Amygdala (tissue), 56 donors: ENCODE measurements at regions not wholly inside any gene's neighbourhood (a gene's known extent, or its start where the extent isn't known, plus 50 kb on each side); places are given as distances from the start of the nearest gene placed in this dataset.
"Not testable (repeated sequence)": the region's sequence is repeated elsewhere in the genome, so short reads cannot be mapped to it uniquely, and the experiment has no call there.

ENCODE experiments used
- DNase-seq, 56 donors: peaks; one replicate each; lab custom pipeline; 2025; lab: John Stamatoyannopoulos, UW

DNA sequence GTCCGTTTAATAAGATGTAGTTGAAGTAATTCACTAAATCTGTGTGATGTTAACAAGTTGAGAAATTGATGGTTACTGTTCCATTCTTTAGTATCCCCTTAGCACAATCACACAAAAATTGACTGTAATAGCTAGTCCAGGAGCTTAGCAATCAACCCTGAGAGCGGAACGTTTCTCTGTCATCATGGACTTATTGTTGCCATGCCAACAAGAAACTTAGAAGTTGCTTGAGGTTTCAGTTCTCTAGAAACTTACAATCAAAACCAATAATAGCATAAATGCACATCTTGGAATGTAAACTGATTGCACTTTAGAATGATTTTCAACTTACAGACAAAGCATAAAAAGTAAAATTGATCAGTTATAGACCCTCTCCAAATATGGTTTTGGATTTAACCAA, 125.4 kb upstream of the ANKH start:
- no peak for DNase-seq

DNA sequence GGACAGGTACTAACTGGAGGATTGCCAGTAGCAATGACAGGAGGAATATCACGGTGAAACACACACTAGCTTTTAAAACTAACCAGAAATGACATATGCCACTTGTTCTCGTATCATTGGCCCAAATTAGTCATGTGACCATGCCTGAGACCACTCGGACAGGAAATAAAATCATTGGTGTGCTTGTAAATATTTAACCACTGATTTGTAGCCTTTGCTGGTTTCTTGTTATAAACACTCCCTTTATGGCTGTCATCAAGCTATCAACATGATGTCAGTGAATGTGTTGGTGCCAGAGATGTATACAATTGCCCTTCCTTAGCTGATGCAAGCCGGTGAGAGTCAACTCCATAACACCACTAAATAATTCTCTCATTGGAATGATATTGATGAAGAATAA, 123.7 kb upstream of the ANKH start:
- no peak for DNase-seq

DNA sequence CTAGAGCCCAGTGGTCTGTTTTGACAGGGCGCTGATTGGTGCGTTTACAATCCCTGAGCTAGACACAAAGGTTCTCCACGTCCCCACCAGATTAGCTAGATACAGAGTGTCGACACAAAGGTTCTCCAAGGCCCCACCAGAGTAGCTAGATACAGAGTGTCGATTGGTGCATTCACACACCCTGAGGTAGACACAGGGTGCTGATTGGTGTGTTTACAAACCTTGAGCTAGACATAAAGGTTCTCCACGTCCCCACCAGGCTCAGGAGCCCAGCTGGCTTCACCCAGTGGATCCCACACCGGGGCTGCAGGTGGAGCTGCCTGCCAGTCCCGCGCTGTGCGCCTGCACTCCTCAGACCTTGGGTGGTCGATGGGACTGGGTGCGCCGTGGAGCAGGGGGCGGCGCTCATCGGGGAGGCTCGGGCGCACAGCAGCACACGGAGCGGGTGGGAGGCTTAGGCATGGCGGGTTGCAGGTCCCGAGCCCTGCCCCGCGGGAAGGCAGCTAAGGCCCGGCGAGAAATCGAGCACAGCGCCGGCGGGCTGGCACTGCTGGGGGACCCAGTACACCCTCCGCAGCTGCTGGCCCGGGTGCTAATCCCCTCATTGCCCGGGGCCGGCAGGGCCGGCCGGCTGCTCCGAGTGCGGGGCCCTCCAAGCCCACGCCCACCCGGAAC, 122.0 kb upstream of the ANKH start:
- not testable (repeated sequence) for DNase-seq

DNA sequence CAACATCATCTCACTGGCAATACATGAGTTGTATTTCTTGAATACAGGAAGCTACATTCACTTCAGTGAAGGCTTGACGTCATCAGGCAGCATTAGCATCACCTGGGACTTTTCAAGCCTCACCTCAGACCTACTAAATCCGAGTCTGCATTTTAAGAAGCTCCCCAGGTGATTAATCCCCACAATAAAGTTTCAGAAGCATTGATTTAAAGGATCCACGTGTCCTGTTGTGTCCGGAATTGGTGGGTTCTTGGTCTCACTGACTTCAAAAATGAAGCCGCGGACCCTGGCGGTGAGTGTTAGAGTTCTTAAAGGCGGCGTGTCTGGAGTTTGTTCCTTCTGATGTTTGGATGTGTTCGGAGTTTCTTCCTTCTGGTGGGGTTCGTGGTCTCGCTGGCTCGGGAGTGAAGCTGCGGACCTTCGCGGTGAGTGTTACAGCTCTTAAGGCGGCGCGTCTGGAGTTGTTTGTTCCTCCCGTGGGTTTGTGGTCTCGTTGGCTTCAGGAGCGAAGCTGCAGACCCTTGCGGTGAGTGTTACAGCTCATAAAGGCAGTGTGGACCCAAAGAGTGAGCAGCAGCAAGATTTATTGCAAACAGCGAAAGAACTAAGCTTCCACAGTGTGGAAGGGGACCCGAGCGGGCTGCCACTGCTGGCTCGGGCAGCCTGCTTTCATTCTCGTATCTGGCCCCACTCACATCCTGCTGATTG, 121.3 kb upstream of the ANKH start:
- not testable (repeated sequence) for DNase-seq

DNA sequence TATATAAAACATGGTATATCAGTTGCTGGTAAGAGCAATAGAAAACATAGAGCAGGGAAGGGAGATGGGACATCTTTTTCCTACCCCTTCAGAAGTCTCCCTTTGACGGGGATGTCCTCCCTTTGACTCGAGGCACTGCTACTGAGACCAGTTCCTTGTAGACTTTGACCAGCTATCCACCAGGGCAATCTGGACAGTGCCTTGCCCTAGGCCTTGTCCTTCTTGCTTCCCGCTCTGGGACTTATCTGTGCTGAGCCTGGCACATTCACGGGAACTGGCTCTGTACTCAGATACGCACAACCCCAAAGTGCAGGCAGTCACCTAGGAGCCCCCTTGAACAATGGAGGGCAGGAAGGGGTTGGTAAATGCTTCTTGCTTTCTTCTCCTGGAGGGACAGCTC, 116.6 kb upstream of the ANKH start:
- DNase-seq = no peak

GRCh38 chr5:14986413-14986812, 114.8 kb upstream of the ANKH start:
- DNase-seq = no peak

GRCh38 chr5:14983666-14984441, 112.3 kb upstream of the ANKH start:
- no peak for DNase-seq

DNA sequence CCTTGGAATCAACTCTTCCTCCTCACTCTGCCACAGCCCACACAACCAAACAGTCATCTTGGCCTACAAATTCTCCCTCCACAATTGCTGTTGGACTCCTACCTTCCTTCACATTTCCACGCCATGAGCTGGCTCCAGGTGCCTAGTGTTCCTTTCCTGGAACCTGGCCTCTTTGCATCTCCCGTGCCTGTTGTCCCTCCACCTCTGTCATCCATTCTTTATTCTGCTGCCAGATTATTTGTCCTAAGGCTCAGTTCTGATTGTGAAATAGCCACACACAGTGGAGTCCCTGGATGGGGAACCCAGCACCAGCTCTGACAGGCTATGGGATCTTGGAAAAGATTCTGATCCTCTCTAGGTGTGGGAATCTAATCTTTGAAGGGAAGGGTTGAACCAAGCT, 109.1 kb upstream of the ANKH start:
- no peak for DNase-seq

DNA sequence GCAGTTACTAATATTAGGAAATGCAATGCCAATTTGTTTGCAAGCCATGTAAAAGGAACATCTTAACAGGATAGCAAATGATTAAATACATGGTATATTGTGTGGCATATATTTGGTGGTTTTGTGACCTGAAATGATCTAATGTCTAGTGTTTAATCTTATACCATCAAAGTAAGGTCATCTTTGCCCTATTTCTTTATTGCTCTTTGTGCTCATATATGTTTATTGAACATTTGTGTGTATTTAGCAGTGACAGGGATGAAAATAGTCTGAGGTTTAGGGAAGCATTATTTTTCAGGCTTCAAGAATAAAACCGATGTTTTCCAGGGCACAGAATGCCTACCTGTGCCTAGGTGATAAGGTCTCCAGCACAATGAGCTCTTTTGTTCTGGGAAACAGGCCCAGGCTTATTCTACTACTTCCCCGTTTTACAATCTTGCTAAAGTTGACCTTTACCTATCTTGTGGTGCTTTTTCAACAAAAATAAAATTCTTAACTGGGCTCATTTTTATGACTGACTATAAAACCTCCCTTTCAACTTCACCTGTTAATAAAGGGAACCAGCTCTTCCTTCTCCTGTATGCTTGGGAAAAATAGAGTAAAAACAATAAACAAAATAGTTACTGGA, 105.6 kb upstream of the ANKH start:
- DNase-seq = no peak

DNA sequence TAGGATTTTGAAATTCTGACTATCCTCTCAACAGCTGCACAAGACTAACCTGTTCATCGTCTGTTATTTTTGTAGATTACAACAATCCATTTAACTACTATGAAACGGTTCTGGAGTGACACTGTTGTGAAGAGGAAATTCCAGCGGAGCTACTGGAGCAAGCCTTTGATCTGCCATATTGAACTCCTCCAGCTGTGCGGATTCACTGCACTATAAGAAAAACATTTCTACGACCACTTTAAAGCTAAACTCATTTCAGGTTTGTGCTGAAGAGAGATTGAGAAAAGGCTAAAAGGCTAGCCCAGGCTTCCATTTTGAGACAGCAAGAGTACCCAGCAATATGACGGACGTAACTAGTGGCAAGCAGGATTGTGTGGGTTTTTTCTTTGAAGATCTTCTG, 104.9 kb upstream of the ANKH start:
- DNase-seq = no peak

DNA sequence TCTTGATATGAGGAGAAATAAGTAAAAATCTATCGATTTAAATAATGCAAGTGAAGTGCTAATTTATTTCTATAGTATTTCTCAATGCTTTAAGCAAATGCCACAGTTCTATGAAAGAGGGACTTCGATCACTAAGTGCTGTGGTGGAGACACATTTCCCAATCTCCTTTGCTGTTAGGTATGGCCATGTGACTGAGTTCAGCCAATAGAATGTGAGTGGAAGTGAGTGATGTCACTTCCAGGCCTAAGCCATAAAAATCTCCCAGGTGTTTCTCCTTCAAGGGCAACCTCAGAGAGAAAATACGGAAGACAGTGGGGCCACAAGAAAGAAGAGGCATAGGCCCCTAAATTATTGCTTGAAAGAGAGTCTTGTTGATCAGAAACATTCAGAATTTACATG, 100.3 kb upstream of the ANKH start:
- DNase-seq = no peak

- no peak for DNase-seq
Observed at GRCh38 chr5:14968796-14969195, 97.2 kb upstream of the ANKH start.

DNA sequence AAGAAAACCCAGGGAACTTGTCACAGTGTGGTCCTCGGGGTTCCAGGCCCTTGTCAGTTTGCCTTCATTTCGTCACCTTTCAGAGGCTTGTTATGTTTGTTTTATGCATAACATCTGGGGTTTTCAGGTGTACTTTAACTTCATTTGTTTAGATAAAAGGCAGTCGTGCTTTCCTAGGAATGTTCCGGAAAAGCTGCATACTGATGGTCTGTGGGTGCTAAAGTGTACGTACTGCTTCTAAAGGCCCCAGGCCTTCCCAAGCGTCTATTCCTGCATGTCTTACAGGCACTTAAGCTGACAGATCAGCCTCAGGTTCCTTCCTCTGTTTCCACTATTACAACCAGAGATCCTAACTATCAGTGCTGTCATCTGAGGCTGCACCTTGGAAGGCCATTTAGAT, 95.6 kb upstream of the ANKH start:
- no peak for DNase-seq

DNA sequence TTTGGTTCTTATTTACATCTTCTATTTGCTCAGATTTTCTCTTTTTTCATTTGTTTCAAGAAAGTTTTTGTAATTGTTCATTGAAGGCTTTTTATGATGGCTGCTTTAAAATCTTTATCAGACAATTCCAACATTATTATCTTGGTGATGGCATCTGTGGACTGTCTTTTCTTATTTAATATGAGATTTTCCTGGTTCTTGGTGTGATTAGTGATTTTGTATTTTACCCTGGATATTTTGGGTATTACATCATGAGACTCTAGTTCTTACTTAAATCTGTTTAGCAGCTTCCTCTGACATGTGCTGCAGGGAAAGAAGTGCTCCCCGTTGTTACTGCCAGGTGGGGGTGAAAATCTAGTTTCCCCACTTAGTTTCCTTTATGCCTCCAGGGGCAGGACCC, 94.2 kb upstream of the ANKH start:
- no peak for DNase-seq

- DNase-seq = no peak
Observed at GRCh38 chr5:14962604-14963003, 91.0 kb upstream of the ANKH start.

GRCh38 chr5:14960120-14960462, 88.5 kb upstream of the ANKH start:
- no peak for DNase-seq

- no peak for DNase-seq
Observed at GRCh38 chr5:14959399-14960119, 88.0 kb upstream of the ANKH start.

GRCh38 chr5:14958188-14958587, 86.6 kb upstream of the ANKH start:
- no peak for DNase-seq

DNA sequence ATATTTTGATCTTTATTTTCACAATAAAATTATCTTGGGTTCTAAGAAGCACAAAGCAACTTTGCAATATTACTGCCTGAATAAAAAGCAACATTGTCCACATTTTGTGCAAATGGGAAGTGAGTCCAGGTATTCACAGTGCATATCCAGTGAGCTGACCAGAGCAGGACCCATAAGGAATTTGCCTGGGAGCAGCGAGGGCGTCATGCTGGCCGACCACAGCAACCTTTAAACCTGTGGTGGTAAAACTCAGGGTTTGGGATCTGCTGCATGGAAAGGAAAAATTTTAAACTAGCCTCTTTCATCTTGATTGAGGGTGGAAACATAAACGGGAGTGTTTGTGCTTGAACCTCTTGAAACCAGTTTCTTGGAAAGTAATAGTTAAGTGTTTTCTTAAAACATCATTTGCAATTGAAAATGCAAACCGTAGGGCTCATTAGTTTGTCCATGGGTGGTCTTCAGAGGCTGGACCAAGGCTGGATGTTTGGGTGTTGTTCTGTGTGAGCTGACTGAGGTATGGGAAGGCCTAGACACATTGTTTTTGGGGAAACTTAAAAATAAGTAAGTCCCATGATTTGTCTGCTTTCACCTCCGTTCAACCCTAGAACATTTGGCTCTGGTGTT, 85.0 kb upstream of the ANKH start:
- DNase-seq = no peak

- no peak for DNase-seq
Observed at GRCh38 chr5:14954616-14955343, 83.2 kb upstream of the ANKH start.
